ENCODE measurements at regions not wholly inside any gene's neighbourhood (a gene's known extent, or its start where the extent isn't known, plus 50 kb on each side); places are given as distances from the start of the nearest gene placed in this dataset.

GRCh38 chr5:120229036-120229435 is 235.1 kb upstream of the PRR16 start:
- Mint-ChIP-seq H3K36me3 (ENCODE audit: low read depth) (no peaks in the 10 kb centered on the region), H3K9me3 (no peaks in the 10 kb centered on the region), H3K27ac (no peak overlapping the region)

DNA sequence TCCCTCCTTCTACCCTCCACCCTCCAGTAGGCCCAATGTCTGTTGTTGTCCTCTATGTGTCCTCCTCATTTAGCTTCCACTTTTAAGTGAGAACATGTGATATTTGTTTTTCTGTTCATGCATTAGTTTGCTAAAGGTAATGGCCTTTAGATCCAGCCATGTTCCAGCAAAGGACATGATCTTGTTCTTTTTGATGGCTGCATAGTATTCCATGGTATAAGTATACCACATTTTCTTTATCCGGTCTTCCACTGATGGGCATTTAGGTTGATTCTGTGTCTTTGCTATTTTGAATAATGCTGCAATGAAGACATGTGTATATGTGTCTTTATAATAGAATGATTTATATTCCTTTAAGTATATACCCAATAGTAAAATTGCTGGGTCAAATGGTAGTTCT is 232.5 kb upstream of the PRR16 start:
- Mint-ChIP-seq H3K27me3 (ENCODE audit: low read depth) (no peaks in the 10 kb centered on the region), H3K36me3 (ENCODE audit: low read depth) (no peaks in the 10 kb centered on the region), H3K9me3 (no peaks in the 10 kb centered on the region), H3K4me1 (ENCODE audit: low read depth) (no peaks in the 10 kb centered on the region), H3K4me3 (no peak overlapping the region), H3K27ac (no peak overlapping the region)

More at GRCh38 chr5:120229036-120229435, 235.1 kb upstream of the PRR16 start:
- no peaks in the 10 kb centered on the region for H3K27me3 Mint-ChIP-seq (ENCODE audit: low read depth)
- H3K4me3 Mint-ChIP-seq: no peak overlapping the region
- H3K4me1 Mint-ChIP-seq (ENCODE audit: low read depth): no peaks in the 10 kb centered on the region

- no peaks in the 10 kb centered on the region for H3K4me1 Mint-ChIP-seq (ENCODE audit: low read depth)
- H3K27me3 Mint-ChIP-seq (ENCODE audit: low read depth): no peaks in the 10 kb centered on the region
- no peaks in the 10 kb centered on the region for H3K9me3 Mint-ChIP-seq
- H3K27ac Mint-ChIP-seq: no peak overlapping the region
- H3K4me3 Mint-ChIP-seq: no peak overlapping the region
- no peaks in the 10 kb centered on the region for H3K36me3 Mint-ChIP-seq (ENCODE audit: low read depth)
Observed at GRCh38 chr5:120236360-120236759, 227.7 kb upstream of the PRR16 start.

DNA sequence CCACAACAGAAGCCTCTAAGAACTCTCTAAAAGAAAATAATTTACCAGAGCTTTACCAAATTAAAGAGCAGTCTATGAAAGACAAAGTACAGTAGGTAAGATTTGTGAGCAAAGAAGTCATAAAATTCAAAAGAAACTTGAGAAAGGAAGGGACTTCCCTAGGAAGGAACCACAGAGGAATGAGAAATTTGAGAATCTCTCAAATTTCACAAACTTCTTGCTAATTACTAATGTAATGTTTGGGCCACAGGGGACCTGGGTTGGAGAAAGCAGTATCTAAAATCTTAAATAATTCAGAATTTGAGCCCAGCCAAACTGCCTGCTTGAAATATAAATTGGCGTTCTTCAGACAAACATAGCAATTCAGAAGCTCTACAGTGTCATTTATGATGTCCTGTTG is 225.0 kb upstream of the PRR16 start:
- H3K36me3 Mint-ChIP-seq (ENCODE audit: low read depth): no peaks in the 10 kb centered on the region
- H3K4me3 Mint-ChIP-seq: no peak overlapping the region
- H3K27ac Mint-ChIP-seq: no peak overlapping the region
- H3K27me3 Mint-ChIP-seq (ENCODE audit: low read depth): no peaks in the 10 kb centered on the region
- H3K4me1 Mint-ChIP-seq (ENCODE audit: low read depth): no peaks in the 10 kb centered on the region
- no peaks in the 10 kb centered on the region for H3K9me3 Mint-ChIP-seq

- H3K4me3 Mint-ChIP-seq: no peak overlapping the region
- H3K4me1 Mint-ChIP-seq (ENCODE audit: low read depth): no peaks in the 10 kb centered on the region
Observed at GRCh38 chr5:120240706-120241105, 223.4 kb upstream of the PRR16 start.

GRCh38 chr5:120241400-120241799 is 222.7 kb upstream of the PRR16 start:
- Mint-ChIP-seq H3K9me3 (no peaks in the 10 kb centered on the region), H3K4me1 (ENCODE audit: low read depth) (no peaks in the 10 kb centered on the region), H3K27me3 (ENCODE audit: low read depth) (no peaks in the 10 kb centered on the region), H3K36me3 (ENCODE audit: low read depth) (no peaks in the 10 kb centered on the region), H3K27ac (no peak overlapping the region), H3K4me3 (no peak overlapping the region)

More at GRCh38 chr5:120240706-120241105, 223.4 kb upstream of the PRR16 start:
- Mint-ChIP-seq H3K27ac (no peak overlapping the region), H3K9me3 (no peaks in the 10 kb centered on the region), H3K36me3 (ENCODE audit: low read depth) (no peaks in the 10 kb centered on the region), H3K27me3 (ENCODE audit: low read depth) (no peaks in the 10 kb centered on the region)

GRCh38 chr5:120251898-120252297 is 212.2 kb upstream of the PRR16 start:
- Mint-ChIP-seq H3K36me3 (ENCODE audit: low read depth) (no peaks in the 10 kb centered on the region), H3K27ac (no peak overlapping the region), H3K9me3 (no peaks in the 10 kb centered on the region), H3K4me3 (no peak overlapping the region), H3K4me1 (ENCODE audit: low read depth) (no peaks in the 10 kb centered on the region), H3K27me3 (ENCODE audit: low read depth) (no peaks in the 10 kb centered on the region)

- H3K27ac Mint-ChIP-seq: no peak overlapping the region
Observed at GRCh38 chr5:120252839-120253238, 211.3 kb upstream of the PRR16 start.

DNA sequence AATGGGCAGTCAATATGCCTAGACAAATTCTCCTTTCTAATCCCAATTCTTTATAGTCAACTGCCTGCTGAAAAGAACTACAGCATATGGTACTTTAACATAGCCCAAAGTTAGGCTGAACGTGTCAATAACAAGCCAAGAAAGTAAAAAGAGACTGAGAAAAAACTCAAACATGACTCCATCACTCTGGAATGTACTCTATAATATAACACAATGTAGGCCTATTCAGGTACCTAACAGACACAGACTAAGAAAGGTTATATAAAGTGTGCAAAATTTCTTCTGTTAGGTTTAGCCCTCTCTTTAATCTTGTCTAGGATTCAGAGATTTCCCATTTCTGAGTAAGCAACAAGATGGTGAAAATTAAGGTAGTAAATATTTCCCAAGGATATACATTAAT is 209.7 kb upstream of the PRR16 start:
- H3K27me3 Mint-ChIP-seq (ENCODE audit: low read depth): no peaks in the 10 kb centered on the region
- no peaks in the 10 kb centered on the region for H3K4me1 Mint-ChIP-seq (ENCODE audit: low read depth)
- no peaks in the 10 kb centered on the region for H3K36me3 Mint-ChIP-seq (ENCODE audit: low read depth)
- no peaks in the 10 kb centered on the region for H3K9me3 Mint-ChIP-seq
- H3K4me3 Mint-ChIP-seq: no peak overlapping the region
- no peak overlapping the region for H3K27ac Mint-ChIP-seq

More at GRCh38 chr5:120252839-120253238, 211.3 kb upstream of the PRR16 start:
- Mint-ChIP-seq H3K4me3 (no peak overlapping the region), H3K4me1 (ENCODE audit: low read depth) (no peaks in the 10 kb centered on the region), H3K9me3 (no peaks in the 10 kb centered on the region), H3K27me3 (ENCODE audit: low read depth) (no peaks in the 10 kb centered on the region), H3K36me3 (ENCODE audit: low read depth) (no peaks in the 10 kb centered on the region)

DNA sequence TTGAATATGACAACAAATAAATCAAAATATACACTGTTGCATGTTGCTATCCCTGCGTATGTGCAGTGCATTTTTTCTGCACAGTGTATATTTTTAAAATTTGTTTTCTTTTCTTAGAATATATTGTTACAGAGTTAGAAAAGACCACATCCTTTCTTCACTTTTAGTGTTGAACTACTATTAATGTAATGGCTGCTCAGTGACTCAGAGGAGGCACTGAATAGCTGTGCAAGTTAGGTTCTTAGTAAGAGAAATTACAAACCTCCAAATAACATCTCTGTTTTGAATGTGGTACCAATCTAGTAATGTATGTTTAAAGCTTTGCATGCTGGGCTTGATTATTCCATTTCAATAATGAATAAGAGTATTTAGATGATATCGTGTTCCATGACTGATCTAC is 208.9 kb upstream of the PRR16 start:
- Mint-ChIP-seq H3K4me1 (ENCODE audit: low read depth) (no peaks in the 10 kb centered on the region), H3K27me3 (ENCODE audit: low read depth) (no peaks in the 10 kb centered on the region), H3K4me3 (no peak overlapping the region), H3K36me3 (ENCODE audit: low read depth) (no peaks in the 10 kb centered on the region), H3K9me3 (no peaks in the 10 kb centered on the region), H3K27ac (no peak overlapping the region)

GRCh38 chr5:120256376-120256775 is 207.7 kb upstream of the PRR16 start:
- no peaks in the 10 kb centered on the region for H3K9me3 Mint-ChIP-seq
- H3K27ac Mint-ChIP-seq: no peak overlapping the region
- H3K4me1 Mint-ChIP-seq (ENCODE audit: low read depth): no peaks in the 10 kb centered on the region
- H3K27me3 Mint-ChIP-seq (ENCODE audit: low read depth): no peaks in the 10 kb centered on the region
- no peaks in the 10 kb centered on the region for H3K36me3 Mint-ChIP-seq (ENCODE audit: low read depth)
- no peak overlapping the region for H3K4me3 Mint-ChIP-seq

DNA sequence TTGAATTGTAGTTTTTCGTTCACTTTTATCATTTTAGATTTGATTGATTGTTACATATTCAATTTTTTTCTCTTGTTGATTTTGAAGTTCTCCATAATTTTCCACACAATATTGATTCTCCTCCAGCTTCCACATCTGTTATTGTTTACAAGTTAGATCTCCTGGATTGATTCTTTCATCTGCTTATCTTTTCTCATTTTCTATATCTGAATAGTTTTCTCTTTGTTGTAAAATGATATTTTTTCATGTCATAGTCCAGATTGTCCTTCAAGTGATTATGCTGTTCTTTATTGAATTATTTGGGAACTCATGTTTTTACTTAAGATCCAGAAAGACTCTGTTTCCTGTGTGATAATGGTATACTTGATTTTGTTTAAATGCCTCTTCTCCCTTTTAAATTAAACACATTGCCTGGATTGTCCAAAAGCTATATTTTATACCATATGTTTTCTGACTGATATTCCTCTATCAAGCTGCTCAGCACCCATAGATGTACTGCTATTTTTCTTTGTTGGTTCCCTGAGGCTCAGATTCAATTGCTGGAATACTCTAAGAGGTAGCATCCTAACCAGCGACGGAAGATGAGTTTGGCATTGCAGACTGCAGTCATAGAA is 206.6 kb upstream of the PRR16 start:
- no peaks in the 10 kb centered on the region for H3K27me3 Mint-ChIP-seq (ENCODE audit: low read depth)
- no peaks in the 10 kb centered on the region for H3K36me3 Mint-ChIP-seq (ENCODE audit: low read depth)
- H3K9me3 Mint-ChIP-seq: no peaks in the 10 kb centered on the region
- no peaks in the 10 kb centered on the region for H3K4me1 Mint-ChIP-seq (ENCODE audit: low read depth)
- no peak overlapping the region for H3K4me3 Mint-ChIP-seq
- H3K27ac Mint-ChIP-seq: no peak overlapping the region

GRCh38 chr5:120258123-120258522 is 206.0 kb upstream of the PRR16 start:
- Mint-ChIP-seq H3K27me3 (ENCODE audit: low read depth) (no peaks in the 10 kb centered on the region), H3K27ac (no peak overlapping the region), H3K4me3 (no peak overlapping the region), H3K9me3 (no peaks in the 10 kb centered on the region), H3K36me3 (ENCODE audit: low read depth) (no peaks in the 10 kb centered on the region), H3K4me1 (ENCODE audit: low read depth) (no peaks in the 10 kb centered on the region)

- Mint-ChIP-seq H3K4me1 (ENCODE audit: low read depth) (no peaks in the 10 kb centered on the region), H3K36me3 (ENCODE audit: low read depth) (no peaks in the 10 kb centered on the region), H3K27me3 (ENCODE audit: low read depth) (no peaks in the 10 kb centered on the region), H3K4me3 (no peak overlapping the region), H3K27ac (no peak overlapping the region), H3K9me3 (no peaks in the 10 kb centered on the region)
Observed at GRCh38 chr5:120260651-120261050, 203.4 kb upstream of the PRR16 start.

DNA sequence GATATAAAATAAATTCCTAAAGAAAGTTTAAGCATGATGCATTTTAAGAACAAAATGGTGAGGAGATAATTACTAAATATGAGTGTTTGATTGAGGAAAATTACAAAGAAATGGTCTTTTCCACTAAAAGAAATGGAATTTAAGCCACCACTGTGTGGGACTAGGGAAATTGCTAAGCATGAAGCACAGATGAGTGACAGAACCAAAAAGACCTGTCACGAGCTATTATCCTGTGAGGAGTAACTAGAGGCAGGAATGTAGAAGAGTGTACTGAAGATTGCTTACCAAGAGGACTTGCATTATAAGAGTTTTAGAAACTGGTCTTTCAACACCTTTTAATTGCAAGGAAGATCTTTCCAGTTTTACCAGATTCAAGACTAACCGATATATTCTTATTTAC is 193.6 kb upstream of the PRR16 start:
- no peak overlapping the region for H3K27ac Mint-ChIP-seq
- peaks cover 5% of the 10 kb centered on the region for H3K9me3 Mint-ChIP-seq
- no peaks in the 10 kb centered on the region for H3K27me3 Mint-ChIP-seq (ENCODE audit: low read depth)
- H3K4me1 Mint-ChIP-seq (ENCODE audit: low read depth): no peaks in the 10 kb centered on the region
- H3K36me3 Mint-ChIP-seq (ENCODE audit: low read depth): no peaks in the 10 kb centered on the region
- no peak overlapping the region for H3K4me3 Mint-ChIP-seq

GRCh38 chr5:120293796-120294195 is 170.3 kb upstream of the PRR16 start:
- no peak overlapping the region for H3K4me3 Mint-ChIP-seq
- no peaks in the 10 kb centered on the region for H3K9me3 Mint-ChIP-seq
- no peaks in the 10 kb centered on the region for H3K4me1 Mint-ChIP-seq (ENCODE audit: low read depth)
- no peak overlapping the region for H3K27ac Mint-ChIP-seq
- H3K27me3 Mint-ChIP-seq (ENCODE audit: low read depth): no peaks in the 10 kb centered on the region
- H3K36me3 Mint-ChIP-seq (ENCODE audit: low read depth): no peaks in the 10 kb centered on the region

Data from T-helper 1 cell treated with Interleukin-12 subunit alpha and Interleukin-12 subunit beta and Interleukin-4 antibody, amounts not matched to agents 30 μg/mL and 1 μg/mL, for 36 hours (primary cell).